ENCODE measurements at regions not wholly inside any gene's neighbourhood (a gene's known extent, or its start where the extent isn't known, plus 50 kb on each side); places are given as distances from the start of the nearest gene placed in this dataset.

DNA sequence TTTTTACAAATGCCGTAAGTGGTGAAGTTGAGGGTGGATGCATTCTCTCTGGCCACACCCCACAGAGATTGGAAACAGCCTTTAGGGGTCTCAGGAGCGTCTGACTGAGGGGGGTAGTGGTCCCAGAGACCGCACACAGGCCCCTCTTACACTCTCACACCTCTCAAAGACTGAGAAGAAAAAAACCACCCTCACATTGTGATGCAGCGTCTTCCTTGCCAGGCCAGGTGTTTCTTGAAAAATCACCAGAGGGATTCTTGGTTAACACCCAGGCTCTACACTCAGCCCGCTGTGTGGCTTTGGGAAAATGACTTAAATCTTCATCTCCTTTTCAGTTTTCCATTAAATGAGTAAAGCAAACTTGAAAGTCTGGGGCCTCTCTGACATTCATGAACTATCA lies 115.8 kb upstream of the SPTLC3 start:
- 48% methylated on average over 4 of the region's 5 CpGs for WGBS, 2 donors
- H3K4me1 ChIP-seq: no peaks in the 10 kb centered on the region
- intact Hi-C loops (cut with DNase I): no loop called here

GRCh38 chr20:12893653-12894052 lies 115.1 kb upstream of the SPTLC3 start:
- no peak for DNase-seq
- 32 to 53% methylated on average over 6 of the region's 6 CpGs for WGBS, 2 donors
- Histone ChIP-seq H3K36me3 (no peaks in the 10 kb centered on the region), H3K4me1 (no peaks in the 10 kb centered on the region), H3K4me3 (no peak overlapping the region), H3K9me3 (no peaks in the 10 kb centered on the region), H3K27ac (no peak overlapping the region), H3K27me3 (no peaks in the 10 kb centered on the region)
- TF ChIP-seq CTCF (IDR thresholded peaks at IDR 0.05) (no peak), POLR2A (IDR thresholded peaks at IDR 0.05) (no peak)
- intact Hi-C loops (cut with DNase I): no loop called here

More for the DNA sequence above, 115.8 kb upstream of the SPTLC3 start:
- Histone ChIP-seq H3K27me3 (no peaks in the 10 kb centered on the region), H3K36me3 (no peaks in the 10 kb centered on the region), H3K27ac (no peak overlapping the region), H3K4me3 (no peak overlapping the region), H3K9me3 (no peaks in the 10 kb centered on the region)
- no peak for TF ChIP-seq CTCF (IDR thresholded peaks at IDR 0.05)
- no peak for TF ChIP-seq POLR2A (IDR thresholded peaks at IDR 0.05)
- DNase-seq: no peak

GRCh38 chr20:12894089-12894488 lies 114.7 kb upstream of the SPTLC3 start:
- 80 to 90% methylated on average over 6 of the region's 7 CpGs for WGBS, 2 donors
- no peaks in the 10 kb centered on the region for H3K9me3 ChIP-seq
- intact Hi-C loops (cut with DNase I): no loop called here

GRCh38 chr20:12896180-12896579 lies 112.6 kb upstream of the SPTLC3 start:
- no peaks in the 10 kb centered on the region for H3K36me3 ChIP-seq
- no peaks in the 10 kb centered on the region for H3K27me3 ChIP-seq
- H3K27ac ChIP-seq: no peak overlapping the region
- intact Hi-C loops (cut with DNase I): no loop called here
- WGBS, 2 donors: 89 to 92% methylated on average over 2 of the region's 2 CpGs
- no peak for DNase-seq
- H3K9me3 ChIP-seq: no peaks in the 10 kb centered on the region
- H3K4me1 ChIP-seq: no peaks in the 10 kb centered on the region
- TF ChIP-seq CTCF (IDR thresholded peaks at IDR 0.05) (no peak), POLR2A (IDR thresholded peaks at IDR 0.05) (no peak)
- no peak overlapping the region for H3K4me3 ChIP-seq

More at GRCh38 chr20:12894089-12894488, 114.7 kb upstream of the SPTLC3 start:
- Histone ChIP-seq H3K27ac (no peak overlapping the region), H3K4me1 (no peaks in the 10 kb centered on the region), H3K4me3 (no peak overlapping the region), H3K27me3 (no peaks in the 10 kb centered on the region), H3K36me3 (no peaks in the 10 kb centered on the region)
- TF ChIP-seq CTCF (IDR thresholded peaks at IDR 0.05) (no peak), POLR2A (IDR thresholded peaks at IDR 0.05) (no peak)
- no peak for DNase-seq

DNA sequence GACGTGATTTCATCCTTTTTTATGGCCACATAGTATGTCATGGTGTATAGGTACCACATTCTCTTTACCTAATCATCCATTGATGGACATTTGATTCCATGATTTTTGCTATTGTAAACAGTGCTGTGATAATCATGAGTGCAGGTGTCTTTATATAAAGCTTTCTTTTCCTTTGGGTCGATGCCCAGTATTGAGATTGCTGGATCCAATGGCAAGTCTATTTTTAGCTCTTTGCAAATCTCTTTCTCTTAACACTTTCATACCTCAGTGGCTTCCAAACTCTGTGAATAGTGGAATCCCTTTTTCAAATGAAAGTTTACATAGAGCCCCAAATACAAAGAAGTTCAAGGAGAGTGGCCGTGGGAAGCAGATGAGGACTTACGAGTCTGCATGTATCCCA lies 105.8 kb upstream of the SPTLC3 start:
- Histone ChIP-seq H3K4me3 (no peak overlapping the region), H3K36me3 (no peaks in the 10 kb centered on the region), H3K27me3 (no peaks in the 10 kb centered on the region), H3K9me3 (no peaks in the 10 kb centered on the region), H3K27ac (no peak overlapping the region), H3K4me1 (no peaks in the 10 kb centered on the region)
- TF ChIP-seq POLR2A (IDR thresholded peaks at IDR 0.05): no peak
- intact Hi-C loops (cut with DNase I): no loop called here
- 36 to 57% methylated on average over 4 of the region's 4 CpGs for WGBS, 2 donors
- no peak for DNase-seq

- intact Hi-C loops (cut with DNase I): no loop called here
- no peak for TF ChIP-seq POLR2A (IDR thresholded peaks at IDR 0.05)
- no peak for TF ChIP-seq CTCF (IDR thresholded peaks at IDR 0.05)
- WGBS, 2 donors: 37 to 67% methylated on average over 2 of the region's 2 CpGs
Measured at GRCh38 chr20:12906361-12906760, 102.4 kb upstream of the SPTLC3 start.

More at GRCh38 chr20:12906361-12906760, 102.4 kb upstream of the SPTLC3 start:
- no peak for DNase-seq
- Histone ChIP-seq H3K36me3 (no peaks in the 10 kb centered on the region), H3K27ac (no peak overlapping the region), H3K27me3 (no peaks in the 10 kb centered on the region), H3K4me1 (no peaks in the 10 kb centered on the region), H3K4me3 (no peak overlapping the region), H3K9me3 (no peaks in the 10 kb centered on the region)
